Embryonic facial prominence (tissue), 1 donor: ENCODE measurements at regions not wholly inside any gene's neighbourhood (a gene's known extent, or its start where the extent isn't known, plus 50 kb on each side); places are given as distances from the start of the nearest gene placed in this dataset.
"Not testable (repeated sequence)": the region's sequence is repeated elsewhere in the genome, so short reads cannot be mapped to it uniquely, and the experiment has no call there.

Source experiments
- DNase-seq: peaks from one replicate; pipeline ENCODE4 v3.0.0-alpha.2; 2016; ENCODE audit errors: extremely low spot score

GRCh38 chr5:119895066-119895465 is 265.7 kb downstream of the FAM170A start:
- no peak for DNase-seq

- DNase-seq, result no peak
Observed at GRCh38 chr5:119896826-119897536, 267.6 kb downstream of the FAM170A start.

- no peak for DNase-seq
Observed at GRCh38 chr5:119897537-119898370, 268.4 kb downstream of the FAM170A start.

GRCh38 chr5:119899981-119900380 is 270.6 kb downstream of the FAM170A start:
- DNase-seq, result no peak

- no peak for DNase-seq
Observed at GRCh38 chr5:119902593-119902992, 273.2 kb downstream of the FAM170A start.

- no peak for DNase-seq
Observed at GRCh38 chr5:119913425-119913824, 284.1 kb downstream of the FAM170A start.

- no peak for DNase-seq
Observed at GRCh38 chr5:119919279-119919678, 289.9 kb downstream of the FAM170A start.

- DNase-seq, result no peak
Observed at GRCh38 chr5:119926301-119926700, 296.9 kb downstream of the FAM170A start.

GRCh38 chr5:119928974-119929373 is 299.6 kb downstream of the FAM170A start:
- DNase-seq, result no peak

- DNase-seq, result no peak
Observed at GRCh38 chr5:119930490-119930889, 301.1 kb downstream of the FAM170A start.

- no peak for DNase-seq
Observed at GRCh38 chr5:119943148-119943547, 313.8 kb downstream of the FAM170A start.

- DNase-seq, result no peak
Observed at GRCh38 chr5:119945691-119946090, 316.3 kb downstream of the FAM170A start.

GRCh38 chr5:119948162-119948561 is 318.8 kb downstream of the FAM170A start:
- DNase-seq, result no peak

- DNase-seq, result no peak
Observed at GRCh38 chr5:119949426-119949999, 320.2 kb downstream of the FAM170A start.

GRCh38 chr5:119951330-119951934 is 322.1 kb downstream of the FAM170A start:
- no peak for DNase-seq

GRCh38 chr5:119953474-119953873 is 324.1 kb downstream of the FAM170A start:
- no peak for DNase-seq

- no peak for DNase-seq
Observed at GRCh38 chr5:119954106-119954505, 324.7 kb downstream of the FAM170A start.

GRCh38 chr5:119961993-119962392 is 332.6 kb downstream of the FAM170A start:
- no peak for DNase-seq

GRCh38 chr5:119966028-119966427 is 336.7 kb downstream of the FAM170A start:
- no peak for DNase-seq

GRCh38 chr5:119968690-119969089 is 339.3 kb downstream of the FAM170A start:
- no peak for DNase-seq

GRCh38 chr5:119987077-119987476 is 357.7 kb downstream of the FAM170A start:
- DNase-seq, result not testable (repeated sequence)

- DNase-seq, result no peak
Observed at GRCh38 chr5:119991625-119992024, 362.3 kb downstream of the FAM170A start.
